ENCODE measurements at regions not wholly inside any gene's neighbourhood (a gene's known extent, or its start where the extent isn't known, plus 50 kb on each side); places are given as distances from the start of the nearest gene placed in this dataset.

DNA sequence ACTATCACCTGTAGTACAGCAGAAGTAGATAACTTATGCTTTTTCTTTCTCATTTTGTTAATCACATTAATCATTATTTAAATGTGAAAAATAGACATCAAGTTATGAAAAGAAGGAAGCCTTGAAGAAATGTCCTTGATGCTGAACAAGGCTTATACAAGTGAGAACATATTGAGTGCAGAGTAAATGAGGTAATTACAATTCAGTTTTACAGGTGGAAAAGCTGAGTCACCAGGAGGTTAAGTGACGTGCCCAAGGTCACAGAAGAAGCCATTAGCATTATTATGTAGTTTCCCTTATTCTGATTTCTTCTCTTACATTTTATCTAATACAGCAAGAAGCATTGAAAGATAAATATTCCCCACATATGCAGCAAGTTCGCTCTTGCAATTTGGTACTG is 998.5 kb upstream of the CDH6 start (continued):
- TF ChIP-seq CREB5 (CRISPR knock-in tag; IDR thresholded peaks at IDR 0.05; ENCODE audit: low read depth) (no peak), TCF4 (CRISPR knock-in tag; IDR thresholded peaks at IDR 0.05; ENCODE audit: borderline replicate concordance) (no peak), SNAI2 (CRISPR knock-in tag; IDR thresholded peaks at IDR 0.05) (no peak)

DNA sequence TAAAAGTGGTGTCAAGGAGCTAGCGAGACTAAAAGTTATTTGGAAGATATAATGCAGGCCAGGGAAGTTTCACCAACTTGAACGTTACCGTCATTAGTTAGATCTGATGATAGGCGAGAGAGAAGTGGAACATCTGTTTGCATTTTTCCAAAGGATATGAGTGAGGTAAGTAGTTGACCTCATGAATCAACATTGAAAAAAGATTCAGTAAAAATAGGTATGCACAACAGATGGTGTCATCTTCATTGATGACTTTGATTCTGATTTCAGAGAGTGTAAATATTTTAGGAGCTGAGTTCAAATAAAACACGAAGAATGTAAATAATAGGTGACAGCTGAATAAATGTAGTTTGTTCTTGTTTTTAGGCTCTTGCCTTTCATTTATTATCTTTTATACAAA is 998.9 kb upstream of the CDH6 start:
- TF ChIP-seq ZC3H10 (CRISPR knock-in tag; IDR thresholded peaks at IDR 0.05) (no peak), TSHZ2 (CRISPR knock-in tag; IDR thresholded peaks at IDR 0.05) (no peak), ARNTL (CRISPR knock-in tag; IDR thresholded peaks at IDR 0.05; ENCODE audit: borderline replicate concordance, low read depth) (no peak), GLIS3 (CRISPR knock-in tag; IDR thresholded peaks at IDR 0.05) (no peak), SNAI2 (CRISPR knock-in tag; IDR thresholded peaks at IDR 0.05) (no peak), CSRNP3 (CRISPR knock-in tag; IDR thresholded peaks at IDR 0.05) (no peak), PPARA (CRISPR knock-in tag; IDR thresholded peaks at IDR 0.05; ENCODE audit: borderline replicate concordance) (no peak), ZNF70 (CRISPR knock-in tag; IDR thresholded peaks at IDR 0.05) (no peak), BACH2 (CRISPR knock-in tag; IDR thresholded peaks at IDR 0.05; ENCODE audit: borderline replicate concordance) (no peak), ESRRG (CRISPR knock-in tag; IDR thresholded peaks at IDR 0.05) (no peak), ZNF8 (CRISPR knock-in tag; IDR thresholded peaks at IDR 0.05) (no peak), CSDC2 (CRISPR knock-in tag; IDR thresholded peaks at IDR 0.05) (no peak), ZNF565 (CRISPR knock-in tag; conservative IDR thresholded peaks at IDR 0.05; ENCODE audit: low read depth) (no peak), ISL1 (CRISPR knock-in tag; IDR thresholded peaks at IDR 0.05) (no peak), ZFP3 (CRISPR knock-in tag; IDR thresholded peaks at IDR 0.05) (no peak), ZFP30 (CRISPR knock-in tag; IDR thresholded peaks at IDR 0.05) (no peak), TCF4 (CRISPR knock-in tag; IDR thresholded peaks at IDR 0.05; ENCODE audit: borderline replicate concordance) (no peak)
- TF ChIP-seq, protein P1, sequence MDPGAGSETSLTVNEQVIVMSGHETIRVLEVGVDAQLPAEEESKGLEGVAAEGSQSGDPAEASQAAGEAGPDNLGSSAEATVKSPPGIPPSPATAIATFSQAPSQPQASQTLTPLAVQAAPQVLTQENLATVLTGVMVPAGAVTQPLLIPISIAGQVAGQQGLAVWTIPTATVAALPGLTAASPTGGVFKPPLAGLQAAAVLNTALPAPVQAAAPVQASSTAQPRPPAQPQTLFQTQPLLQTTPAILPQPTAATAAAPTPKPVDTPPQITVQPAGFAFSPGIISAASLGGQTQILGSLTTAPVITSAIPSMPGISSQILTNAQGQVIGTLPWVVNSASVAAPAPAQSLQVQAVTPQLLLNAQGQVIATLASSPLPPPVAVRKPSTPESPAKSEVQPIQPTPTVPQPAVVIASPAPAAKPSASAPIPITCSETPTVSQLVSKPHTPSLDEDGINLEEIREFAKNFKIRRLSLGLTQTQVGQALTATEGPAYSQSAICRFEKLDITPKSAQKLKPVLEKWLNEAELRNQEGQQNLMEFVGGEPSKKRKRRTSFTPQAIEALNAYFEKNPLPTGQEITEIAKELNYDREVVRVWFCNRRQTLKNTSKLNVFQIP (CRISPR knock-in tag; IDR thresholded peaks at IDR 0.05; ENCODE audit: borderline replicate concordance, low read depth): no peak
- TF ChIP-seq, protein P2, sequence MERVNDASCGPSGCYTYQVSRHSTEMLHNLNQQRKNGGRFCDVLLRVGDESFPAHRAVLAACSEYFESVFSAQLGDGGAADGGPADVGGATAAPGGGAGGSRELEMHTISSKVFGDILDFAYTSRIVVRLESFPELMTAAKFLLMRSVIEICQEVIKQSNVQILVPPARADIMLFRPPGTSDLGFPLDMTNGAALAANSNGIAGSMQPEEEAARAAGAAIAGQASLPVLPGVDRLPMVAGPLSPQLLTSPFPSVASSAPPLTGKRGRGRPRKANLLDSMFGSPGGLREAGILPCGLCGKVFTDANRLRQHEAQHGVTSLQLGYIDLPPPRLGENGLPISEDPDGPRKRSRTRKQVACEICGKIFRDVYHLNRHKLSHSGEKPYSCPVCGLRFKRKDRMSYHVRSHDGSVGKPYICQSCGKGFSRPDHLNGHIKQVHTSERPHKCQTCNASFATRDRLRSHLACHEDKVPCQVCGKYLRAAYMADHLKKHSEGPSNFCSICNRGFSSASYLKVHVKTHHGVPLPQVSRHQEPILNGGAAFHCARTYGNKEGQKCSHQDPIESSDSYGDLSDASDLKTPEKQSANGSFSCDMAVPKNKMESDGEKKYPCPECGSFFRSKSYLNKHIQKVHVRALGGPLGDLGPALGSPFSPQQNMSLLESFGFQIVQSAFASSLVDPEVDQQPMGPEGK (CRISPR knock-in tag; IDR thresholded peaks at IDR 0.05; ENCODE audit: borderline replicate concordance): no peak
- ATAC-seq: no peak

DNA sequence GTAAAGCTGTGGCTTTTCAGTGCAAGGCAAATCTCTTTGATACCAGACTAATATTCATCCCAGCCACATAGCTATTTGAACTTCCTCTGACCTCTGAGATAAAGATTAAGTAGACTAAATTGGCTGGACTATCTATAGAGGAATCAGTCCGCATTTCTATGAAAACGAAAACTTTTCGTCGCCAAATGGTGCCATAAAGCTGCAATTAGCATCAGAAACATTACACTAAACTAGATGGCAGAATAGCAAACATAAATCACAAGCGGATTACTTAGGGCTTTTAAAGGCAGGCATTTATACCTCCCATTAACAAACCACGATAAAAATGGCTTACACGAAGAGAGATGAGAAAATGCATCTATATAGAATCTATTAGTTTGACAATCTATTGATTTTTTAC is 1009.7 kb upstream of the CDH6 start:
- no peak for ATAC-seq
- TF ChIP-seq ZFP3 (CRISPR knock-in tag; IDR thresholded peaks at IDR 0.05) (no peak), CSRNP3 (CRISPR knock-in tag; IDR thresholded peaks at IDR 0.05) (no peak), ZC3H10 (CRISPR knock-in tag; IDR thresholded peaks at IDR 0.05) (no peak), ESRRG (CRISPR knock-in tag; IDR thresholded peaks at IDR 0.05) (no peak), CREB5 (CRISPR knock-in tag; IDR thresholded peaks at IDR 0.05; ENCODE audit: low read depth) (no peak), SNAI2 (CRISPR knock-in tag; IDR thresholded peaks at IDR 0.05) (no peak), RARB (CRISPR knock-in tag; IDR thresholded peaks at IDR 0.05) (no peak), ISL1 (CRISPR knock-in tag; IDR thresholded peaks at IDR 0.05) (no peak), TOX (CRISPR knock-in tag; IDR thresholded peaks at IDR 0.05; ENCODE audit: borderline replicate concordance) (no peak), ZNF8 (CRISPR knock-in tag; IDR thresholded peaks at IDR 0.05) (no peak)

Data from SK-N-SH treated with all-trans-retinoic acid at 6 μM for 48 hours (cell line).